ENCODE measurements at regions not wholly inside any gene's neighbourhood (a gene's known extent, or its start where the extent isn't known, plus 50 kb on each side); places are given as distances from the start of the nearest gene placed in this dataset.

- BruUV-seq (replicated peaks): no TSS peak
- Histone ChIP-seq H3K4me1 (ENCODE audit: control insufficient read depth, extremely low read depth, insufficient read depth, low read length) (no peaks in the 10 kb centered on the region), H3K9me3 (replicated peaks; ENCODE audit: control insufficient read depth, insufficient read depth, low read length) (peaks cover 6% of the 10 kb centered on the region), H3K9ac (replicated peaks; ENCODE audit: extremely low read depth, insufficient read depth, low read length) (no peak overlapping the region), H2AFZ (ENCODE audit: low read depth, low read length) (no peak overlapping the region), H3K27me3 (ENCODE audit: control insufficient read depth in 2 of 2, insufficient read depth in 2 of 2, low read length in 2 of 2) (no peaks in the 10 kb centered on the region), H3K27ac (ENCODE audit: insufficient read depth, low read depth, low read length) (no peak overlapping the region), H3K36me3 (ENCODE audit: control insufficient read depth in 2 of 2, extremely low read depth in 1 of 2, insufficient read depth in 2 of 2, low read length in 2 of 2) (no peaks in the 10 kb centered on the region), H3K79me2 (ENCODE audit: control insufficient read depth, insufficient read depth, low read length) (no peaks in the 10 kb centered on the region), H3K4me2 (ENCODE audit: insufficient read depth, low read length) (no peak overlapping the region), H3K9me1 (replicated peaks; ENCODE audit: control insufficient read depth, extremely low read depth, insufficient read depth, low read length) (no peaks in the 10 kb centered on the region), H4K20me1 (replicated peaks; ENCODE audit: control insufficient read depth, extremely low read depth, insufficient read depth, low read length) (no peaks in the 10 kb centered on the region), H3K4me3 (replicated peaks in 1 of 3; ENCODE audit: insufficient read depth in 1 of 3, low read depth in 1 of 3, low read length in 3 of 3) (no peak overlapping the region)
- no peak for DNase-seq (ENCODE audit: low read depth, low spot score)
- POLR2A ChIA-PET: no interaction called here
- dilution Hi-C loops (cut with MboI; ENCODE audit: extremely low pct_ligation_motif_present, low sequenced_read_pairs) (no loop called here), intact Hi-C loops (cut with micrococcal nuclease) (no loop called here)
- no peak for FAIRE-seq
- CTCF ChIA-PET: no interaction called here
- TF ChIP-seq EZH2 (IDR thresholded peaks at IDR 0.05; ENCODE audit: borderline replicate concordance, low read depth, low read length, severe bottlenecking): no peak
- no peak for TF ChIP-seq GATA2 (IDR thresholded peaks at IDR 0.05; ENCODE audit: insufficient read depth, insufficient read length, low read depth, low read length)
- no peak for TF ChIP-seq MAX (IDR thresholded peaks at IDR 0.05; ENCODE audit: insufficient read depth, insufficient read length)
- no peak for TF ChIP-seq MYC (IDR thresholded peaks at IDR 0.05; ENCODE audit: low read depth, low read length)
- no peak for TF ChIP-seq POLR2AphosphoS5 (IDR thresholded peaks at IDR 0.05; ENCODE audit: insufficient read depth, low read depth, low read length)
- no peak for TF ChIP-seq JUN (IDR thresholded peaks at IDR 0.05; ENCODE audit: borderline replicate concordance, insufficient read depth, insufficient read length, low read depth)
- no peak for TF ChIP-seq CTCF (IDR thresholded peaks at IDR 0.05; ENCODE audit: extremely low read depth in 1 of 2, insufficient read depth in 1 of 2, low read depth in 1 of 2, low read length in 2 of 2)
- no peak for TF ChIP-seq POLR2A (IDR thresholded peaks at IDR 0.05; ENCODE audit: low read depth, low read length)
- TF ChIP-seq FOS (IDR thresholded peaks at IDR 0.05; ENCODE audit: borderline replicate concordance, insufficient read depth, low read length): no peak
Measured at GRCh38 chr17:71192848-71193247, 928.0 kb upstream of the SOX9 start.

All from endothelial cell of umbilical vein (primary cell).